NCI-H2029 treated with DMSO at 0.1 percent for 48 hours (cell line): ENCODE measurements at regions not wholly inside any gene's neighbourhood (a gene's known extent, or its start where the extent isn't known, plus 50 kb on each side); places are given as distances from the start of the nearest gene placed in this dataset.

ENCODE experiments used
- DNase-seq: peaks from one replicate; lab custom pipeline; 2025; lab: John Stamatoyannopoulos, UW

GRCh38 chrX:97666890-97667289 lies 783.2 kb downstream of the RPA4 start:
- no peak for DNase-seq

- DNase-seq: no peak
These were observed 784.4 kb downstream of the RPA4 start for GRCh38 chrX:97668126-97668525.

GRCh38 chrX:97672138-97672537 lies 788.4 kb downstream of the RPA4 start:
- DNase-seq: peak; percentile 76

- peak; percentile 76 for DNase-seq
These were observed 788.9 kb downstream of the RPA4 start for GRCh38 chrX:97672608-97673007.

GRCh38 chrX:97673135-97673534 lies 789.4 kb downstream of the RPA4 start:
- DNase-seq: no peak

- no peak for DNase-seq
These were observed 799.5 kb downstream of the RPA4 start for GRCh38 chrX:97682991-97683840.

- DNase-seq: peak; percentile 24
These were observed 802.0 kb downstream of the RPA4 start for GRCh38 chrX:97685753-97686152.

- no peak for DNase-seq
These were observed 808.3 kb downstream of the RPA4 start for GRCh38 chrX:97691901-97692455.

GRCh38 chrX:97692575-97692974 lies 808.9 kb downstream of the RPA4 start:
- DNase-seq: no peak

- no peak for DNase-seq
These were observed 816.8 kb downstream of the RPA4 start for GRCh38 chrX:97700547-97700946.

- DNase-seq: no peak
These were observed 820.8 kb downstream of the RPA4 start for GRCh38 chrX:97704474-97704873.

GRCh38 chrX:97704881-97705280 lies 821.2 kb downstream of the RPA4 start:
- peak; percentile 13 for DNase-seq

- no peak for DNase-seq
These were observed 822.2 kb downstream of the RPA4 start for GRCh38 chrX:97705936-97706335.

- DNase-seq: no peak
These were observed 830.4 kb downstream of the RPA4 start for GRCh38 chrX:97714072-97714471.

GRCh38 chrX:97728215-97728614 lies 844.5 kb downstream of the RPA4 start:
- no peak for DNase-seq

GRCh38 chrX:97740044-97740443 lies 856.3 kb downstream of the RPA4 start:
- DNase-seq: no peak

- DNase-seq: no peak
These were observed 857.2 kb downstream of the RPA4 start for GRCh38 chrX:97740886-97741285.

GRCh38 chrX:97743014-97743413 lies 859.3 kb downstream of the RPA4 start:
- DNase-seq: no peak

GRCh38 chrX:97747346-97747745 lies 863.6 kb downstream of the RPA4 start:
- no peak for DNase-seq

- DNase-seq: no peak
These were observed 867.3 kb downstream of the RPA4 start for GRCh38 chrX:97751016-97751415.

- DNase-seq: no peak
These were observed 868.0 kb downstream of the RPA4 start for GRCh38 chrX:97751735-97752134.

- no peak for DNase-seq
These were observed 873.2 kb downstream of the RPA4 start for GRCh38 chrX:97756879-97757278.

GRCh38 chrX:97763391-97763790 lies 879.7 kb downstream of the RPA4 start:
- DNase-seq: no peak

GRCh38 chrX:97763981-97764380 lies 880.3 kb downstream of the RPA4 start:
- DNase-seq: no peak
